GM21619 (cell line): ENCODE measurements at regions not wholly inside any gene's neighbourhood (a gene's known extent, or its start where the extent isn't known, plus 50 kb on each side); places are given as distances from the start of the nearest gene placed in this dataset.

ENCODE experiments used
- ATAC-seq: cut with Tn5 transposase; IDR thresholded peaks from one replicate; pipeline ENCODE4 v1.9.1; 2021; ENCODE audit not compliant: unreplicated experiment

DNA sequence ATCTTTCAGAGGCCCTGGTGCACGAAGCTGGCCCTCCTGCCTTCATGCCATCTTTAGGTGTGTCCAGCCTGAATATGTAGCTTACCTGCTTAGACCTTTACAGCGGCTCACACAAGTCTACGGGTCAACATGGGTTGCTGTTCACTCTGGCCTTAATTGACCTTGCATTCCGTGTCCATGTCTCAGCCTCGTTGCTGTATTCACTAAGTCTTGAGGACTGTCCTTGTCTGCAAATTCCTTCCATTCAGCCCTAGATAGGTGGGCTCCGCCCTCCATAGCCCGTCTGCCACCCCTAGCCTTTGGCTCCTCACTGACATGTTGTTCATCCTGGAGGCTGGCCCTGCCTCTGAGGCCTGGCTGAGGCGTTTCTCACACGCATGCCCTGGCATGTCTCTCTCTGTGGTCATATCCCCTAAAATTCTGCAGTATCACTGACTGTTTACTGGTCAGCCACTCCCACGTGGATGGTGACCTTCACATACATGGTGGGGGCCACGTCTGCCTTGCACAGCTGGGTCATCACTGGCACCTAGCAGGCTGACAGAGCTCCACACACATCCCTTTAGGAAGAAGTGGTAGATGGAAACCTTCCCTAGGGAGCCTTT, 394.1 kb upstream of the MKI67 start:
- ATAC-seq, result no peak

DNA sequence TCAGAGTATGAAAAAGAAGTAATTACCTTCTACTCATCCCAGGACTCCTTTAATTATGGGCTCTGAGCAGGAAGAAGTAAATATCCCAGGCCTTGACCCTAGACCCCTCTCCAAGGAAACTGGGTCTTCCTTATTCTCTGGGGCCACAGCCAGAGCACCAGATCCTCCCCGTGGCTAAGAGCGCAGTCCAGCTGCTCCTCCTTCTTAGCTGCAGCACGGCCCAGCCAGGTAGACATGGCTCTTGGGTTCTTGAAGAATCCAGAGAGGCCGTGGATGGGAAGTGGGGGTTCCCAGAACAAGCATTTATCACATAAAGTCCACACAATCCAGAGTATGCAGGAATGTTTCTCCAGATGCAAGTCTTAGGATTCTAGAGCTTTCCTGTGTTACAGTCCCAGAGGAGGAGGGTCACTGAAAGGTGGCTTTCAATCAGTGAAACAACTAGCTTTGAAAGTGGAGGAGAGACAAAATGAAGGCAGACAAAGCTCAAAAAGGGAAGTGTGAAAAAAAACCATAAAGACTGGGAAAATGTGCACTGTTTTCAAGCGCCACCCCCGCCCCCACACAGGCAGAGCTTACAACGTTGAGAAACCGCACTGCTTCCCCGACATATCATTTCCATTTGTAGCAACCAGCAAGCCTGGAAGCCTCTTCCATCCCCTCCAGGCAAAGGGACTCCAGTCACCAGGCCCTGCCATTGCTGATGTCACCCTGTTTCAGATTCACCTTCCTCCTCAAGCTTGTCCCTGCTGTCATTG, 396.5 kb upstream of the MKI67 start:
- ATAC-seq, result no peak

DNA sequence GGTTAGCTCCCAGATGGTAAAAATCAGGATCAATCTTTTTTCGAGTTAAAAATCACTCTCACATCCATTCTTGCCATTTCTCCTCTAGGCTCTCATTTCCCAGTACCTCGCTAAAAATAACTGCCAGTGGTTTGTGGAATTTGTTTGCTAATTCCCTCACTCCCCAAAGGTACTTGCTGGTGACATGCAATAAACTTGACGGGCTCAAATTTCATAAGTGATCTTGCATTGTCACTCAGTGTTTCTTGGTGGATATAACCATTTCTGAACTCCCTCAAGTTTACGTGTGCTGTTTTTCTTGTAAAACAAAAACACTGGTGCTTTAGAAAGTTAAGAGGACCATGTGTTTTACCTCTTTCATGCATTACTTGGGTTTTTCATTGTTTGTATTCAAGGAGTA, 399.2 kb upstream of the MKI67 start:
- no peak for ATAC-seq

DNA sequence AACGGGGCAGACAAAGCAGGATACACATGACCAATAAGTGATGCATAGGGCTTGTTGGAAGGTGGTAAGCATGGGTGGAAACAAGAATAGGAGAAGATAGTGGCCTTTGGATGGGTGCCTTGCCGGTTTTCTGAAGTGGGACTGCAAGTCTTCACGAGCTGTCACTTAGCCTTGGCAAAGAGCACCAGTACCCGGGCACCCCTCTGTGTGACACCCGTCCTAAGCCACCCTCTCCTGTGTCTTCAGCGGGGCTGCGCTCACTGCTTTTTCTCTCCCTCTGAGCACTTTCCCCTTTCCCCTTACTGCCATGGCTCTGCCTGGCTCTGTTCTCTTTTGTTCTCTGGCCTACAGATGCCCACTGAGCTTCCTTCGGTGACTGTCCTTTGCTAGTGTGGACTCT, 399.7 kb upstream of the MKI67 start:
- no peak for ATAC-seq

- ATAC-seq, result no peak
These were observed 400.7 kb upstream of the MKI67 start for GRCh38 chr10:128526791-128527375.

DNA sequence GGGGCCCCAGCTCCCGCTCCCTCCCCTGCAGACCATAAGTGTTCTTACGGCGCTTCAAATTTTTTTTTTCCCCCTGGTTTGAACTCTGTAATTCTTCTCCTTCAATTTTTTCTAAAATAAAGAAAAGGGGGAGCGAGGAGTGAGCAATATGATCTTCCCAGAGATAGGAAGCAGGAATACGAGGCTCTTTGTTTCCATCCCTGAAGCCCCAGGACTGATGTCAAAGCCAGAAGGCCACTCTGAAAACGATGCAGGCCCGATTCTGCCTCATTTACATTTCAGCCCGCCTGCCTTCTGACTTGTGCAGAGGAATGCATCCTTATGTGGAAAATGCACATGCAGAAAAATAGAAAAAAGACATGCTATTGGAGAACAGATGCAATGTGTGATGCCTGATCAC, 401.5 kb upstream of the MKI67 start:
- no peak for ATAC-seq

DNA sequence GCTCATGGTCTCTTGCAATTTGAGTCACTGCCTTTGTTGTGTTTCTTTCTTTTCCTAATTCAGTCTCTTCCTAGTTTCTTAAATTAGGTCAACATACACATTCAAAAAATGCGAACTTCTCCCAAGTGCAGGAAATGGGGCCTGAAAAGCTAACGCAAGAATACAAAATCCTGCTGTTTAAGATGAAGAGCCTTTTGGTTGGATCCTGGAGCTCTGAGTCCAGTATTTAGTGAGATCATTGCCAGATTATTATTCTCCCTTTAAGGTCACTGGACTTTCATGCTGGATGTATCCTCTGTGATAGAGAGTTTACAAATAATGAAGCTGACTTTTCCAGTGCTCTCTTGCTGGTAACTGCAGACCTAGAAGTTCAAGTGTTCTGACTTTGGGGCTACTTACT, 401.9 kb upstream of the MKI67 start:
- ATAC-seq, result no peak

DNA sequence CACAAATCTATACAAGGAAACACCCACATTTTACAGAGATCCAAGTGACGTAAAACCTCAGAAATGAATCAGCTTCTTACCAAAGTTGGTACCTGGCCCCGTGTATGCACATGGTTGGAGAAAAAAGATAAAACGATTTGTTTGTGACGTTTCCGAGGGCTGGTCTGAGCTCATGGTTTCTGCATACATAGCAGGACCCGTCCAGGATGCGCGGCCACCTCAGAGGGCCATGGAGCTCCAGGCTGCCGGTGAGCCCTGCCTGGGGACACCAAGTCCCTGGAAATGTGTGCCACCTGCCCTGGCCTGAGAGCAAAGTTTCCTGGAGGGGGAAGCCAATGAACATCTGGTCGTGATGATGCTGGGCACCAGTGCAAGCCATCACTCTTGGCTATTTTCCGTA, 402.6 kb upstream of the MKI67 start:
- ATAC-seq, result no peak

- no peak for ATAC-seq
These were observed 403.0 kb upstream of the MKI67 start for GRCh38 chr10:128529225-128529624.

- ATAC-seq, result no peak
These were observed 404.1 kb upstream of the MKI67 start for GRCh38 chr10:128530301-128530700.

GRCh38 chr10:128530946-128531345, 404.7 kb upstream of the MKI67 start:
- no peak for ATAC-seq

DNA sequence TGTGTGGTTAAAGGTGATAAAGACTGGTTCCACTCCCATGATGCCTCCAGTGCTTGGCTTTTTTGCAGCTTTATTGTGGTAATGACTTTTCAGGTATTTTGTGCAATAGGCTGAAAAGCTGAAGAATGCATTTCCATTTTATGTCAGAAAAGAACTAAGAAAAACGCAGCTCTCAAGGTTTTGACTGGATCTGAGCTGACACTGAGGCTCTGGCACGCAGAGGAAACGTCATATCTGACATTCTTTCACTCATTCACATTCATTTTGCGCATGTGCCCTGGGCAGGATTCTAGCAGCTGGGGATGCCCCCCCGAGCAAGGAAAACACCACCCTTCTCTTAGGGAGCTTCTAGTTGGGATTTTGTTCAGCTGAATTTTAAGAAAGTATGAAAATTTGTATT, 408.5 kb upstream of the MKI67 start:
- ATAC-seq, result no peak

GRCh38 chr10:128536259-128536658, 410.0 kb upstream of the MKI67 start:
- ATAC-seq, result no peak

DNA sequence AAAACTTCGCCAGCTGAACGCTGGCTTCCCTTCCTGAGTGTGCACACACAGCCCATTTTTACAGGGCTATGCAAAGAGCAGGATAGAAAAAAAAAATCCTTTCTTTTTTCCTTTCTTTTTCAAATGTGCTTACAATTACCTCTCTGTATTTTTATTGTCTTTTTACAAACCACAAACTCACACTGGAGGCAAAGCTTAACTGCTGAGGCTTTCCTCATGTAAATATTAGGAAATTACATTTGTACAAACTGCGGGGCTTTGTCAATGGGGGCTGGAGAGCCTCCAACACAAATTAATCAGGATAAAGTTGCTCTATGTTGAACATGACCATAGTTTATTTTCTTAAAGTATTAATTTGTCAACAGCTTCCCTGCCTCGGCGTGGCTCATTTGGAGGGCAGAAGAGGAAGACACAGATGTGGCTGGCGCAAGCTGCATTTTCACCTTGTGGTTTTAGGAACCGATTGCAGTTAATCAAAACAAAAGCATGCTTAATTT, 411.7 kb upstream of the MKI67 start:
- ATAC-seq, result no peak

DNA sequence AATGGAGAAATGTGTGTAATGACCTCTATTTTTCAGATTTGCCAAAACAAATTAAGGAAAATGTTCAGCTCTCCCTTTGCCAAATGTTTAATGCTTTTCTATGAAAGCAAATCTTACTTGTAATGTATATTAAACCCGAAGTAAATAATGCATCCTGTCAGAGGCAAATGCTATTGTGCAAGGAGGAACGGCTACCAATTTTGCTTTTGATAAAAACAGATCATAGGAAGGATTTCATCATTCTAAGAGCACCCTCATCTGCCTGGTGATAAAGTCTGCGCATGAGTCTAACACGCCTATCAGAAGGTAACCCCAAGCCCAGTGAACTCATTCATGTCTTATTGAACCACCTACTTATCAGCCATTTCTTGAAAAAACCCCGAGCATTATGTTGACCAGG, 412.4 kb upstream of the MKI67 start:
- no peak for ATAC-seq

DNA sequence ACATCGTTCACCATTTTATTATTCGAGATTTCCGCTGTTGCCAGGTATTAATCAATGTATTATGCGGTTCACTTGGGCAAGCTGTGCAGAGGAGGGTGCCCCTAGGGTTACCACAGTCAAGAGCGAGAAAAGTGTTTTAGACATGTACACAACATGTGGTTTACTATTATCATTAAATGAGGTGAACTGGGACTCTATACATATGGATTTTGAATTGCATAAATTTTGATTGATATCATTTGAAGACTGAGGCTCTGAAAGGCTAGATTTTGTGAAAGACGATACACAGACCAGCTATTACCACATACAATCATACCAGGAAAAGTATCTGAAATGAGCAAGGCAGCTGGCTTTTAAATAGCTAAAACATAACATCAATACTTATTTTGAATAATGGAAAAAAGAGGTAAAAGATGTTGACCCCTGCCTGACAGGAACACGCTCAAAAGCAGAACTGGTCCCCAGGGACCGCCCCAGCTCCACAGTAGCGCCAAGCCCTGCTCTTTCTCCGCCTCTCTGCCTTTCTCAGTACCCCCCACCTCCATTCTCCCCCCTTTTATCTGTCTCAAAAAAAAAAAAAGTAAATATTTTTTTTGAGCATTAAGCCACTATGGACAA, 413.4 kb upstream of the MKI67 start:
- ATAC-seq, result no peak

DNA sequence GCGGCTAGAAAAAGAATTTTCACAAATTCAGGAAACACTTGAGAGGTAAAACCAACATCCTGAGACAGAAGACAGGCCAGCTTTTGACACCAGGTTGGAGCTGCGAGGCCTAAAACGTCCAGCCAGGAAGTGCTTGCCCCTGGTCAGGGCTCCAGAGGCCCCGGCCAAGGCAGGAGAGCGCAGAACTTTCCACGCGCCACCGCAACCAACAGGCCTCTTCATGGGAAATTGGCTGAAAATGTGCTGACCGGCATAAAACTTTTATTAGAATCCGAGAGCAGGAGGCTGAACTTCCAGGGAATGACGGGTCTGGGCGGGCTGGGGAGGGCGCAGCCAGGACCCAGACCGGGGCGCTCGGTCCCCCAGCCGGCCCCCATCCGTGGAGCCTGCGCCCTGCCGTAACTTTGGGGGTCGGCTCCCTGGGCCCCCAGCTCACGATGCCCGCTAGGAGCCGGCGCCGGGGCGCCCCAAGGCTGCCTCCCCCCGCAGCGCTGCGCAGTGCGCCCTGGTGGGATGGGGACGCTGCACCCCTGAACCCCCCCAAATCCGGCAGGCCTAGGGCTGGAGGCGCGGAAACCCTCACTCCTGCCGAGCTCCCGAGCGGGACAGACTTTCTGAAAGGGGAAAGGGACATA, 414.0 kb upstream of the MKI67 start:
- ATAC-seq, result no peak

GRCh38 chr10:128540781-128541761, 414.8 kb upstream of the MKI67 start:
- ATAC-seq, result no peak

DNA sequence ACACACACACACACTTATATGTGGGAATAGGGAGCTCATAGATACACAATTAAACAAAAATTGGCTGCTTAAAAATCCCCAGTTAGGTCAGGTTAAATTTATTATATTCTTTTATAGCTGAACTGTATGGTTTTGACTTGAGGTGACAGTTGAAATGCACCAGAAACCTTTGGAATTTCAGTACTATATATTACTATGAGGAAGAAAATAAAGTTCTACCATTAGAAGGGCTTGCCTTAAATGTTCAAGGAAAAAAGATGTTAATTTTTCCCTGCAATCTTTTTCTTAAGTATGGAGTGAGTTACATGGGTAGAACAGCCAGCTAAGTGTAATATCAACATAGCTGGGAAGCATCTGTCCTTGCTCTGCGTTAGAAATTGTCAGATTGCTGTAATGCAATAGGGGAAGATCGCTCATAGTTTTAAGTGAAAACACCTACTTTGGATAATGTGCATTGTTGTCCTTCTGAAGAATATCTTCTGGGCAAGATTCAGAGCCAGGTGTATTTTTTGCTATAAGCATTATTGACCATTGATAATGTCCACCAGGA, 415.8 kb upstream of the MKI67 start:
- ATAC-seq, result no peak

GRCh38 chr10:128542659-128543058, 416.4 kb upstream of the MKI67 start:
- ATAC-seq, result no peak
